HT-29 (cell line): ENCODE measurements at regions not wholly inside any gene's neighbourhood (a gene's known extent, or its start where the extent isn't known, plus 50 kb on each side); places are given as distances from the start of the nearest gene placed in this dataset.

ENCODE experiments used
- DNase-seq: peaks from one replicate; pipeline ENCODE4 v3.0.0-alpha.2; 2015; ENCODE audit warnings: low spot score

DNA sequence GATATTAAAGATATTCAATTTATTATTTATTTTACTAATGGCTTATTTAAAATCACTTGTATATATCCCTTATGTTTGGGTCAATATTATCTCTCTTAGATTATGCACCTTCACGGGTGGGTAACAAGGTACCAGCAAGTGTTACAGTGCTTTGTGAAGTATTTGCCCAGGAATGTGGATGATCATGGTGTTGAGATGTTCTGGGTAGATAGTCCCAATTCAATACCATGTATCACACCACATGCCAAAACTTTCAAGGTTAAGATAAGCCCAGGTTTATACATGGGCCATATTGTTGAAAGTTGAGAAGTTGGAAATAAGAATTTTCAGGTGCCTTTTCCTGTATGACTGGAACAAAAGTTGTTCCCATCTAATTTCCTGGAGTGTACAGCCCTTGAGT is 131.3 kb upstream of the RASSF8 start:
- no peak for DNase-seq

DNA sequence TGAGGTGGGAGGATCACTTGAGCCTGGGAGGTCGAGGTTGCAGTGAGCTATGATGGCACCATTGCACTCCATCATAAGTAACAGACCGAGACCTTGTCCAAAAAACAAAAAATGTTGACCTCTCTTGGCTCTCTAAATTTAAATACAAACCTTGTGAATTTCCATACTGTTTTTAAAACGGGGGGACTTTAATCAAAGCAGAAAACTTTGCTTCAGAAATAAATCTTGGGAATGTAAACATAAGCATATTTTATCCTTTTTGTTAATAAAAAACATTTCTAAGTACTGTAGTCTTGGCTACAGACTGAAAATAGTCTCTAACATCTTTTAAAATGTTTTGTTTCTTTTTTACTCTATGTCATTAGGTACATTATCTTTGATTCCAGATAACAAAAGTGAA is 130.7 kb upstream of the RASSF8 start:
- DNase-seq: no peak

- DNase-seq: no peak
Observed at GRCh38 chr12:25828188-25828587, 130.3 kb upstream of the RASSF8 start.

GRCh38 chr12:25829192-25829591 is 129.3 kb upstream of the RASSF8 start:
- no peak for DNase-seq

DNA sequence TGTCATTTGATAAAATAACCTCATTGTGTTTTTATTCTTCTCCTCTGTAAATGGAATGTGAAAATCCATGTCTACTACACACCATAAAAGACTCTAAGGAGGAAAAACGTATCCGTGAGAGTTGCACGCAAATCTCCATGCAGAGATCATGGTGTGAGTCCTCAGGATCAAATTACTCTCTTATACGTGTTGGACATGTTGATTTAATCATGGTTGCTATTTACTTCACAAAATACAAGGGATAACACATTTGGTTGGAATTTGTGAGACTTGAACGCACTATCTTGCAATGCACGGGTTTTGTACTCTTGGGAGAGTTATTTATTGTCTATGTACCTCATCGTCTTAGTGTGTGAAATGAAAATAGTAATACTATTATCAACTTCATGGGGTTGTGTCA is 128.0 kb upstream of the RASSF8 start:
- DNase-seq: no peak

GRCh38 chr12:25833657-25834056 is 124.8 kb upstream of the RASSF8 start:
- DNase-seq: no peak

GRCh38 chr12:25835385-25835784 is 123.1 kb upstream of the RASSF8 start:
- no peak for DNase-seq

DNA sequence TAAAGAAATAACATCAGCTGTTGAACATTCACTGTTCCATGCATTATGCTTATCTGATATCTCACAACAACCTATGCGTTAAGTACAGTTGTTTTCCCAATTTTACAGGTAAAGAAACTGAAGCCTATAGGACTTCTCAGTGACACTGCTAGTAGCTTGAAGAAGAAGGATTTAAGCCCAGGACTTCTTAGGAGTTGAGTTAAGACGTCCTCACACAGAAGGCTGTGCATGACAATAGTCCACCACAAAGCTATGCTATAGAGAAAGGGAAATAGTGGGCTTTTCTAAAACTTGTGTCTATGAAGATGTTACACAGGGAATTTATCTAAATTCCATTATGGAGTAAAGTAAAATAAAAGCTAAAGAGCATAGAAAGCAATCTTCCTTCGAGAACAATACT is 120.5 kb upstream of the RASSF8 start:
- no peak for DNase-seq

DNA sequence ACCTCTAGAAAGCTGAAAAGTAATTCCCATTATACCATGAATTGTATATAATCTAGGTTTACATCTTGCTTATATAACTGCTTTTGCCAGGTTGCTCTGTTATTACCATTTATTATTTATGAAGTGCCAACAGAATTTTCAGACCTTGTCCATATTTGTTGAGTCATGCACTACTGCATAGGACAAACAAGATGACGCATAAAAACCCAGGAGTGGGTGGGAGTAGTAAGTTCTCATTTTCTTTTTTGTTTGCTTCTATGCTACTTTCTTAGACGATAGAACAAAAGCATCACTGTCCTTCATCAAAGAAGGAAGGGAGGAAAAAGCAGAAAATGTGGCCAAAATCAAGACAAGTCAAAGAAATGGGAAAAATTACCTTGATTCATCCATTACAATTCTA is 119.0 kb upstream of the RASSF8 start:
- no peak for DNase-seq

- no peak for DNase-seq
Observed at GRCh38 chr12:25840678-25841465, 117.6 kb upstream of the RASSF8 start.

GRCh38 chr12:25842254-25842653 is 116.2 kb upstream of the RASSF8 start:
- no peak for DNase-seq

GRCh38 chr12:25843976-25844375 is 114.5 kb upstream of the RASSF8 start:
- DNase-seq: no peak

DNA sequence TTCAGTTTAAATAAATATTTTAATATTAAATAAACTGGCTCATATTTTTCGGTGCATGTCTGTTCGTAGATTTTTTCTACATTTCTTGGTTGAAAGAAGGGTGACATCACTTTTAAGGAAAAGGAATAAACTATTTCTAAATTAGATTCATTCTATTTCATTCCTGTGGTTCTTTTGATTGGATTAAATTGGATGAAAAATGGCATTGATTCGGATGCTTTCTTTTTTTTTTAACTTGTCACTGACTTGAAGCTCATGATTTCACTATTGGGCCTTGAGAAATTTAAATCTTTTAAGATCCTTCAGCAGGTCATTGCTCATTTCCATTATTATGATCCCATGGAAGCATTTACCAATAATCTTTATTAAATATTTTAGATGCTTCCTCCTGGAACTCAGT is 113.1 kb upstream of the RASSF8 start:
- DNase-seq: no peak

DNA sequence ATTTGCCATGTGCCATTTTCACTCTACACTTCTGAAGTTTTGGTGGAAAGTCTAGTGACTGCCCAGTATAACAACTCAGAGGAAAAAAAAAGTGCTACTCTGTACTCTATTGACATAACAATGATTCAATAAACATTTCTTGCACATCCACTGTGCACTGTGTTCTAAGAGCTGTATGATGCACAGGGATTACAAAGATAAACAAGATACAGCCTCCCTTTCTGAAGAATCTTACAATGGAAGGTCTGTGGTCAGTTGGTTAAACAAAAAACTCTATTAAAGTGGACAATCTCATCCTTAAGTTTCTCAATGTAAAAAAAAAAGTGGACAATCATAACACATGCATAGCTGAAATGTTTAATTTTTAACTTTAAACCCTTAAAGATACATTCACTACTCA is 105.7 kb upstream of the RASSF8 start:
- no peak for DNase-seq

- DNase-seq: no peak
Observed at GRCh38 chr12:25853316-25854095, 105.0 kb upstream of the RASSF8 start.

GRCh38 chr12:25854991-25855390 is 103.5 kb upstream of the RASSF8 start:
- no peak for DNase-seq

DNA sequence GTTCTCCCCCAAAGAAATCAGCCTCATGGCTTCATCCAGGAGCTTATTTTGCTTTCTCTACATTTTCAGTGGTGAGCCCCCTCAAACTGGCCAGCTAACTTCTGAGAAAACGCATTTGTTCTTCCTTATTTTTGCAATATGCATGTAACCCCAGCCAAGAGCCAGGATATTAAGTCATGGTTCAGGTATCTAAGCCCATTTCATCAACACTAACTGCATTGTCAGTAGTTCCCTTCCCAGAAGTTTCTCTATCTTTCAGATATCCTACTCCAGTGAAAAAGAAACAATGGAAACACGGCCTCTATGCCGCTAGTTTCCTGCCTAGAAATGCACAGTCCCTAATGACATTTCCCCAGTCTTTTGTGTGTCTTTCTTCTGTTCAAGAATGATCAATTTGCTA is 102.8 kb upstream of the RASSF8 start:
- DNase-seq: no peak

DNA sequence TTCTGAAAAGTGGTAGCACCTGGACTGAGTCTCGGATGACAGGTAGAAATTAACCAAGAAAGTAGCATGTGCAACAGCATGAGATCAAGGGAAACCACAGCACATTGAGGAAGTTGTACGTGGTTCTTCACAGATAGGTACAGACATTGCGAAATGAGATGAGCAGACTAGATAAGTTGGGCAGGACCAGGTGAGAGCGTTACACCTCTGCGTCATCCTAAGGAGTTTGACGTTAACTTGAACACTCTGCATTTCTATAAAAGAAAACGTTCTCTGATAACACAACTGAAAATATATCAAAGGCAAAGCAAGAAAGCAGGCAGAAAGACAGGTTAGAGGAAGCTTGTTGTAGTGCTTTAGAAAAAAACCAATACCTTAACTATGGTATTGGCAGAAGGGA is 98.5 kb upstream of the RASSF8 start:
- no peak for DNase-seq

DNA sequence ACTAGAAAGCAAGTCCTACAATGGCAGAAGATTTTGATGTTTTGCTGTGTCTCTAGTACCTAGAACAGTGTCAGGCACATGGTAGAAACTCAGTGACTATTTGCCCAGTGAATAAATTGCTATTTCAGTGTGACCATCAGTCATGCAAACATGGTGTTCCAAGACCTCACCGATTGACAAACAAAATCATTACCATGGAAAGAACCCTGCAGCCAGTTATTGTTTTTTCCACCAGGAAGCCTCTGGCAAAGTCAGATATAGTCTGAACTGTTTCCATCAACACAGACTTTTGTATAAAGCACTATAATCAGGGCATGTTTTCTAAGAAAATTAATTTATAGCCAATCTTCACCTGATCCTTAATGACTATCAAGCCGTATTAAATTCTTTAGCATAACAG is 97.3 kb upstream of the RASSF8 start:
- DNase-seq: no peak

DNA sequence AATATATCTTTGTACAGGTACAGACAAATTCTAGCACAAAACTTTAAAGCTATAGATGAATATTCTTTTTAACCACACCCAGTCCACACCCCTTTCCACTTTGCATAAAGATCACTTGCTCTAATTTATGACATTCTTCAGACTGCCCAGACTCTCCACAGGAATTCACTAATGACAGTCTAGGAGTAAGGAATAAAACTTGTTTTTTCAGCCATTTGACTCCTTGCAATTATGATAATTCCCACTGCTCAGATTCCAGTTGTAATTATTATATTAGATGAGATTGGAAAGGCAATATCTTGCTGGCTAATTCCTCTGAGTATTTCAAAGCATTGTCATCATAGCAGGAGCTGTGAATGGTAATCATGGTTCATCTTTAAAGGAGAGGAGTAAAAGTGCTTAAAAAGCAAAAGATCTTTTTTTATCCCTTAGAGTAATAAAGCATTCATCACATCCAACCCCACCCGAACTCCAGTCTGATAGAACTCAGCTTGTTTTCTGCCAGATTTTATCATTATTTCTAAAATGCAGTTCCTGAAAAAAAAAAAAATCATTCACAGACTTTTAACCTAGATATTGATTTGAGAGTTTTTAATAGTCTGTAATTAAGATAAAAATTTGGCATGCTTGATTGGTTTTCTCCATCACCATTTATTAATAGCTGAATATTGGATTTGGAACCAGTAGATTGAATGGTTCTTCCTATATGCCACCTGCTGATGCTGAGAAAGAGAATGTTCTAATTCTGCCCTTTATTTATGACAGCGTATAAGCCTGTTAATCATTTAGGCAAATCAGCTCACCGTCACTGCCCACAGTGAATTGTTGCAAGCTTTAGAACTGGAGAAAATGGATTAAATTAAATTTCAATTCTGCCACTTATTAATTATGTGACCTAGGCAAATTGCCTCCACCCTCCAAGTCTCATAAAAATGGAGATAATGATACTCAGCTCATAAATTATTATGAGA is 93.9 kb upstream of the RASSF8 start:
- DNase-seq: no peak

- no peak for DNase-seq
Observed at GRCh38 chr12:25866586-25867378, 91.7 kb upstream of the RASSF8 start.
